ENCODE measurements at regions not wholly inside any gene's neighbourhood (a gene's known extent, or its start where the extent isn't known, plus 50 kb on each side); places are given as distances from the start of the nearest gene placed in this dataset.

GRCh38 chr14:101101456-101102056 lies 198.0 kb upstream of the RTL1 start:
- Histone ChIP-seq H3K4me3 (ENCODE audit: low read depth in 1 of 2, low read length in 1 of 2) (no peak overlapping the region), H3K9me3 (no peaks in the 10 kb centered on the region), H3K27ac (no peak overlapping the region), H3K27me3 (peaks cover 6% of the 10 kb centered on the region), H3K4me1 (ENCODE audit: control insufficient read depth in 1 of 2, insufficient read depth in 1 of 2, low read depth in 1 of 2, low read length in 1 of 2) (no peaks in the 10 kb centered on the region), H3K36me3 (no peaks in the 10 kb centered on the region)
- TF ChIP-seq CTCF (IDR thresholded peaks at IDR 0.05) = no peak

DNA sequence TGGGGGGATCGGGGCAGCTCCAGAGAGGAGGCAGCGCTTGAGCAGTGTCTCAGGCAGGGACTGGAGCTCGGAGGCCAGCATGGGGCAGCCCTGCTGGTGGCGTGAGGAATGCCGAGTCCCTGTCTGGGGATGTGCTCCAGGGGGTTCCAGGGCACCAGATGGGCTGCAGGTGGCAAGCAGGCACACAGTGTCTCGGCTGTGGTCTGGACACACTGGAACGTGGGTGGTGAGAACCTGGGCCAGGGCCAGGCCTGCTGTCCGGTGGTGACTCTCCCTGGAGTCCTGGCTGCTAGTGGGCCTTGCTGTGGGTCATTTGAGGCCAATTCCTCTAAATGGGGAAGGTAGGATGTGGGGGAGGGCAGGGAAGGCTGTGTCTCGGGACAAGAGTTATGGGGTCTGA lies 199.4 kb upstream of the RTL1 start:
- Histone ChIP-seq H3K9me3 (no peaks in the 10 kb centered on the region), H3K36me3 (no peaks in the 10 kb centered on the region), H3K4me3 (ENCODE audit: low read depth in 1 of 2, low read length in 1 of 2) (no peak overlapping the region), H3K27me3 (peaks cover 6% of the 10 kb centered on the region), H3K4me1 (ENCODE audit: control insufficient read depth in 1 of 2, insufficient read depth in 1 of 2, low read depth in 1 of 2, low read length in 1 of 2) (no peaks in the 10 kb centered on the region), H3K27ac (no peak overlapping the region)
- TF ChIP-seq CTCF (IDR thresholded peaks at IDR 0.05) = no peak

GRCh38 chr14:101103321-101103901 lies 199.9 kb upstream of the RTL1 start:
- no peak for TF ChIP-seq CTCF (IDR thresholded peaks at IDR 0.05)
- Histone ChIP-seq H3K9me3 (no peaks in the 10 kb centered on the region), H3K4me1 (ENCODE audit: control insufficient read depth in 1 of 2, insufficient read depth in 1 of 2, low read depth in 1 of 2, low read length in 1 of 2) (no peaks in the 10 kb centered on the region), H3K36me3 (no peaks in the 10 kb centered on the region), H3K27me3 (peaks cover 4% of the 10 kb centered on the region), H3K4me3 (ENCODE audit: low read depth in 1 of 2, low read length in 1 of 2) (no peak overlapping the region), H3K27ac (no peak overlapping the region)

- Histone ChIP-seq H3K4me3 (ENCODE audit: low read depth in 1 of 2, low read length in 1 of 2) (no peak overlapping the region), H3K4me1 (ENCODE audit: control insufficient read depth in 1 of 2, insufficient read depth in 1 of 2, low read depth in 1 of 2, low read length in 1 of 2) (no peaks in the 10 kb centered on the region), H3K36me3 (no peaks in the 10 kb centered on the region), H3K27me3 (no peaks in the 10 kb centered on the region), H3K9me3 (no peaks in the 10 kb centered on the region), H3K27ac (no peak overlapping the region)
- no peak for TF ChIP-seq CTCF (IDR thresholded peaks at IDR 0.05)
Observed at GRCh38 chr14:101104485-101104884, 201.0 kb upstream of the RTL1 start.

- H3K27me3 ChIP-seq = no peaks in the 10 kb centered on the region
- no peaks in the 10 kb centered on the region for H3K9me3 ChIP-seq
- H3K27ac ChIP-seq = no peak overlapping the region
- H3K36me3 ChIP-seq = no peaks in the 10 kb centered on the region
- H3K4me1 ChIP-seq (ENCODE audit: control insufficient read depth in 1 of 2, insufficient read depth in 1 of 2, low read depth in 1 of 2, low read length in 1 of 2) = no peaks in the 10 kb centered on the region
- TF ChIP-seq CTCF (IDR thresholded peaks at IDR 0.05) = no peak
- no peak overlapping the region for H3K4me3 ChIP-seq (ENCODE audit: low read depth in 1 of 2, low read length in 1 of 2)
Observed at GRCh38 chr14:101105045-101105444, 201.5 kb upstream of the RTL1 start.
